H1 (cell line): ENCODE measurements at regions not wholly inside any gene's neighbourhood (a gene's known extent, or its start where the extent isn't known, plus 50 kb on each side); places are given as distances from the start of the nearest gene placed in this dataset.

Experiments used
- ASH2L ChIP-seq: fragments of 200-600, 300-600 bp; sonication (generic); IDR thresholded peaks from one replicate; pipeline ENCODE4 v1.7.1; 2017; ENCODE audit warnings: low read length
- CHD1 ChIP-seq: IDR thresholded peaks from 2 replicates; pipeline ENCODE4 v1.6.1; 2012; ENCODE audit warnings: low read depth, low read length, improper control_type of control experiment
- EZH2 ChIP-seq: fragments of 200-600 bp; sonication (generic); IDR thresholded peaks from 2 replicates; pipeline ENCODE4 v1.7.1; 2012; ENCODE audit warnings: low read depth, mild to moderate bottlenecking, moderate library complexity, low read length, inconsistent platforms; ENCODE audit not compliant: severe bottlenecking
- GABPA ChIP-seq: IDR thresholded peaks from 2 replicates; pipeline ENCODE4 v1.6.1; 2011; ENCODE audit warnings: mild to moderate bottlenecking, low read length, moderate library complexity, borderline replicate concordance; ENCODE audit not compliant: insufficient read depth
- POLR2A ChIP-seq, 2 experiments: IDR thresholded peaks; 1 replicate in 1 of 2; 2 replicates in 1 of 2; pipeline ENCODE4 v1.6.1; 2011; ENCODE audit warnings: low read depth in 2 of 2, low read length in 2 of 2, mild to moderate bottlenecking in 2 of 2; ENCODE audit errors: control extremely low read depth in 1 of 2
- USF2 ChIP-seq: IDR thresholded peaks from 2 replicates; pipeline ENCODE4 v1.6.1; 2011; ENCODE audit warnings: low read length, improper control_type of control experiment
- TF ChIP-seq, protein P1 (sequence below): IDR thresholded peaks from 2 replicates; pipeline ENCODE4 v1.6.1; 2012; ENCODE audit warnings: low read length, inconsistent platforms

GRCh38 chr12:65631621-65632111 is 192.6 kb upstream of the HMGA2 start (continued):
- TF ChIP-seq, protein P1, sequence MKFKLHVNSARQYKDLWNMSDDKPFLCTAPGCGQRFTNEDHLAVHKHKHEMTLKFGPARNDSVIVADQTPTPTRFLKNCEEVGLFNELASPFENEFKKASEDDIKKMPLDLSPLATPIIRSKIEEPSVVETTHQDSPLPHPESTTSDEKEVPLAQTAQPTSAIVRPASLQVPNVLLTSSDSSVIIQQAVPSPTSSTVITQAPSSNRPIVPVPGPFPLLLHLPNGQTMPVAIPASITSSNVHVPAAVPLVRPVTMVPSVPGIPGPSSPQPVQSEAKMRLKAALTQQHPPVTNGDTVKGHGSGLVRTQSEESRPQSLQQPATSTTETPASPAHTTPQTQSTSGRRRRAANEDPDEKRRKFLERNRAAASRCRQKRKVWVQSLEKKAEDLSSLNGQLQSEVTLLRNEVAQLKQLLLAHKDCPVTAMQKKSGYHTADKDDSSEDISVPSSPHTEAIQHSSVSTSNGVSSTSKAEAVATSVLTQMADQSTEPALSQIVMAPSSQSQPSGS = no peak
- no peak for TF ChIP-seq USF2
- TF ChIP-seq GABPA = no peak
- no peak for TF ChIP-seq CHD1
- TF ChIP-seq POLR2A (IDR thresholded peaks at IDR 0.05; ENCODE audit: control extremely low read depth in 1 of 2, low read depth in 2 of 2, low read length in 2 of 2) = no peak
- TF ChIP-seq ASH2L = no peak
- TF ChIP-seq EZH2 = no peak
